22Rv1 (cell line): ENCODE measurements at regions not wholly inside any gene's neighbourhood (a gene's known extent, or its start where the extent isn't known, plus 50 kb on each side); places are given as distances from the start of the nearest gene placed in this dataset.

Source experiments
- H3K27ac ChIP-seq: fragments of 450-650 bp; 2 replicates; pipeline ENCODE4 v1.5.1; 2017
- ZFX ChIP-seq: fragments of 450-650 bp; IDR thresholded peaks from 2 replicates; pipeline ENCODE4 v1.6.1; 2017; ENCODE audit warnings: antibody characterized with exemption, borderline replicate concordance
- TF ChIP-seq, protein P1 (sequence below): fragments of 450-650 bp; IDR thresholded peaks from 2 replicates; pipeline ENCODE4 v1.5.1; 2017; ENCODE audit warnings: mild to moderate bottlenecking

DNA sequence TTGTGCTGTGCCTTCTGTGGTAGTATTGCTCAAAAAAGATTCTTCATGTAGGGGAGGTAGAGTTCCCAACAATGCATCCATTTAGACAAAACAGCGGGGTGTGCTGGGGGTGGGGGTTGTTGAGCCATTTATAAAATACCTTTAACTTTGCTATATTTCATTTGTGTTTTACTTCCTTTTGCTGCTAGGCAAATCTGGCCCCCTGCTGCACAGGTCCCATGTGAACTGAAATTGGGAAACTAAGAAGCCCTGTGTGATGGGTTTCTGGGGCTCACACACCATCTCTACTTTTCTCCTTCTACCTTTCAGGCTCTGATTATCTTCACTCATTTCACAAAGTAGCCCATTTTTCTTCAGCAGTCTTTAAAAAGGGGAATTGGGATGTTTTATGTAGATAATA is 52.7 kb upstream of the ITGA4 start:
- TF ChIP-seq ZFX, result no peak
- TF ChIP-seq, protein P1, sequence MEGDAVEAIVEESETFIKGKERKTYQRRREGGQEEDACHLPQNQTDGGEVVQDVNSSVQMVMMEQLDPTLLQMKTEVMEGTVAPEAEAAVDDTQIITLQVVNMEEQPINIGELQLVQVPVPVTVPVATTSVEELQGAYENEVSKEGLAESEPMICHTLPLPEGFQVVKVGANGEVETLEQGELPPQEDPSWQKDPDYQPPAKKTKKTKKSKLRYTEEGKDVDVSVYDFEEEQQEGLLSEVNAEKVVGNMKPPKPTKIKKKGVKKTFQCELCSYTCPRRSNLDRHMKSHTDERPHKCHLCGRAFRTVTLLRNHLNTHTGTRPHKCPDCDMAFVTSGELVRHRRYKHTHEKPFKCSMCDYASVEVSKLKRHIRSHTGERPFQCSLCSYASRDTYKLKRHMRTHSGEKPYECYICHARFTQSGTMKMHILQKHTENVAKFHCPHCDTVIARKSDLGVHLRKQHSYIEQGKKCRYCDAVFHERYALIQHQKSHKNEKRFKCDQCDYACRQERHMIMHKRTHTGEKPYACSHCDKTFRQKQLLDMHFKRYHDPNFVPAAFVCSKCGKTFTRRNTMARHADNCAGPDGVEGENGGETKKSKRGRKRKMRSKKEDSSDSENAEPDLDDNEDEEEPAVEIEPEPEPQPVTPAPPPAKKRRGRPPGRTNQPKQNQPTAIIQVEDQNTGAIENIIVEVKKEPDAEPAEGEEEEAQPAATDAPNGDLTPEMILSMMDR, result no peak
- no peak overlapping the region for H3K27ac ChIP-seq

DNA sequence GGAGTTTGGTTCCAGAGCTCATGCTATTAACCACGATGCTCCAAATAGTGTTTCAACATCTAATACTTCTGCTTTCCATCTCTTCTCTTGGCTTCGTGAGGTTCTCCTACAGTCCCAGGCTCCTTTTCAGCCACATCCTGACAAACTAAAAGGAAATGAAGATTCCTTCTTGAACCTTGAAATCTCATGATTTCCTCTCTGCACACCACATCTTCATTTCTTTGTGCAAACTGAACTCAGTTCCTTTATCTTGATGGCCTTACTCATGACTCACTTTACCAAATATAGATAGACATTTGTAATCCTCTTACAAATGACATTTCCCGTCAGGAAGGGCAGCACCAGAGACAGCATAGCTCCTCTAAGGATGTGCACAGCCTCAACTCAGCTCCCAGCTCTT is 50.0 kb upstream of the ITGA4 start:
- no peak overlapping the region for H3K27ac ChIP-seq
- TF ChIP-seq, protein P1, result no peak
- no peak for TF ChIP-seq ZFX
